ENCODE measurements at regions not wholly inside any gene's neighbourhood (a gene's known extent, or its start where the extent isn't known, plus 50 kb on each side); places are given as distances from the start of the nearest gene placed in this dataset.

DNA sequence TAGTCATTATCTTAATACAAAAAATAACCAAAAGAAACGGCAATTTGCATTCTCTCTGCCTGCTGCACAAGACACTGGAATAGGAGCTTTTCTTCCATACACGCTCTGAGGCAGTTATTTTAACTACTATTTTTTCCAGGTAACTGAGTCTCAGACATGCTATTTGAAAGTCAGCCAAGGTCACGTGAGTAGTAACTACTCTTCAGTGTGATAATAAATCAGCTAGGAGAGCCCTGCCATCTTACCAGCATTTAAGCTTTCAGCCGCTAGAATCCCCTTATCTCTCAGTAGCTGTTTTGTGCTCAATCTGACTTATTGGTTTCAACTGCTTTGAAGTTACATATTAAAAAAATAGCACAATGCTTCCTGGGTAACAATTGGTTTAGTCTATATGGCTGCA is 84.5 kb downstream of the NRN1 start:
- TF ChIP-seq, protein P1, sequence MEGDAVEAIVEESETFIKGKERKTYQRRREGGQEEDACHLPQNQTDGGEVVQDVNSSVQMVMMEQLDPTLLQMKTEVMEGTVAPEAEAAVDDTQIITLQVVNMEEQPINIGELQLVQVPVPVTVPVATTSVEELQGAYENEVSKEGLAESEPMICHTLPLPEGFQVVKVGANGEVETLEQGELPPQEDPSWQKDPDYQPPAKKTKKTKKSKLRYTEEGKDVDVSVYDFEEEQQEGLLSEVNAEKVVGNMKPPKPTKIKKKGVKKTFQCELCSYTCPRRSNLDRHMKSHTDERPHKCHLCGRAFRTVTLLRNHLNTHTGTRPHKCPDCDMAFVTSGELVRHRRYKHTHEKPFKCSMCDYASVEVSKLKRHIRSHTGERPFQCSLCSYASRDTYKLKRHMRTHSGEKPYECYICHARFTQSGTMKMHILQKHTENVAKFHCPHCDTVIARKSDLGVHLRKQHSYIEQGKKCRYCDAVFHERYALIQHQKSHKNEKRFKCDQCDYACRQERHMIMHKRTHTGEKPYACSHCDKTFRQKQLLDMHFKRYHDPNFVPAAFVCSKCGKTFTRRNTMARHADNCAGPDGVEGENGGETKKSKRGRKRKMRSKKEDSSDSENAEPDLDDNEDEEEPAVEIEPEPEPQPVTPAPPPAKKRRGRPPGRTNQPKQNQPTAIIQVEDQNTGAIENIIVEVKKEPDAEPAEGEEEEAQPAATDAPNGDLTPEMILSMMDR (IDR thresholded peaks at IDR 0.05; ENCODE audit: poor library complexity) = no peak
- TF ChIP-seq EZH2 (IDR thresholded peaks at IDR 0.05; ENCODE audit: borderline replicate concordance) (no peak), EZH2phosphoT487 (IDR thresholded peaks at IDR 0.05; ENCODE audit: low read depth, severe bottlenecking, unreplicated experiment) (no peak)
